HepG2 (cell line): ENCODE measurements at regions not wholly inside any gene's neighbourhood (a gene's known extent, or its start where the extent isn't known, plus 50 kb on each side); places are given as distances from the start of the nearest gene placed in this dataset.

Experiments used
- ATAC-seq: fragments of 200-7000 bp; cut with Tn5 transposase; 3 replicates; pipeline ENCODE4 v1.9.1; 2020; ENCODE audit warnings: mild to moderate bottlenecking, moderate library complexity
- BruUV-seq: library from RNA; stranded (reverse); fragments of 400-500 nt; replicated peaks from 2 replicates; lab custom pipeline; 2021; lab: Mats Ljungman, UMichigan
- CTCF ChIA-PET: fragments of 300-600 bp; formaldehyde crosslinking; extraction: SDS; loops from one replicate; lab custom pipeline; 2021; ENCODE audit warnings: low total read pairs, inconsistent platforms, low intra/inter-chr PET ratio; lab: Yijun Ruan, JAX
- POLR2A ChIA-PET: fragments of 350-600 bp; sonication (Branson Sonifier 250); formaldehyde crosslinking; loops from one replicate; lab custom pipeline; 2020; ENCODE audit warnings: antibody characterized with exemption, inconsistent platforms; lab: Yijun Ruan, JAX
- DNase-seq: peaks from one replicate; pipeline ENCODE4 v3.0.0-alpha.2; 2015; ENCODE audit warnings: low spot score
- FAIRE-seq: peaks from 3 replicates; lab custom pipeline; 2011; peaks lifted over from hg19 to GRCh38; lab: Jason Lieb, UNC
- H2AFZ ChIP-seq: one replicate; pipeline ENCODE4 v1.6.1; 2011; ENCODE audit warnings: low read length, inconsistent platforms
- H3K27ac ChIP-seq: fragments of 300-600 bp; 3 replicates; pipeline ENCODE4 v1.8.0; 2011; ENCODE audit warnings: mixed run types, mild to moderate bottlenecking, mixed read lengths, low read length, inconsistent platforms; ENCODE audit not compliant: insufficient read depth; ENCODE audit errors: extremely low read length
- H3K27me3 ChIP-seq, 2 experiments: fragments of 200-600 bp in 1 of 2; 2 replicates in 1 of 2; 3 replicates in 1 of 2; pipeline versions ENCODE4 v1.6.0 to v1.8.0; 2011; ENCODE audit warnings: low read length in 2 of 2, mild to moderate bottlenecking in 2 of 2, moderate library complexity in 2 of 2, inconsistent platforms in 1 of 2; ENCODE audit not compliant: insufficient read depth in 2 of 2, control insufficient read depth in 1 of 2
- H3K36me3 ChIP-seq, 2 experiments: fragments of 200-600 bp in 1 of 2; replicated peaks in 1 of 2; 2 replicates in 1 of 2; 3 replicates in 1 of 2; pipeline versions ENCODE4 v1.5.1 to v1.8.0; 2011; ENCODE audit warnings: low read length in 2 of 2, inconsistent platforms in 1 of 2; ENCODE audit not compliant: insufficient read depth in 2 of 2, control insufficient read depth in 1 of 2
- H3K4me1 ChIP-seq: 2 replicates; pipeline ENCODE4 v1.5.1; 2012; ENCODE audit warnings: low read length, inconsistent platforms; ENCODE audit not compliant: insufficient read depth
- H3K4me2 ChIP-seq: 2 replicates; pipeline ENCODE4 v1.6.0; 2011; ENCODE audit warnings: low read depth, low read length, inconsistent platforms
- H3K4me3 ChIP-seq, 3 experiments: fragments of 200-600 bp in 1 of 3; sonication (generic), shearing (Covaris generic) in 1 of 3; replicated peaks in 1 of 3; 2 replicates each; pipeline ENCODE4 v1.5.1; 2011 to 2016; ENCODE audit warnings: low read length in 3 of 3, inconsistent platforms in 2 of 3, low read depth in 2 of 3, mild to moderate bottlenecking in 2 of 3, control low read depth in 1 of 3, mixed read lengths in 1 of 3; ENCODE audit not compliant: insufficient read depth in 1 of 3
- H3K79me2 ChIP-seq: one replicate; pipeline ENCODE4 v1.6.1; 2011; ENCODE audit warnings: low read length, inconsistent platforms; ENCODE audit not compliant: insufficient read depth
- H3K9ac ChIP-seq: 2 replicates; pipeline ENCODE4 v1.6.0; 2011; ENCODE audit warnings: mild to moderate bottlenecking, low read depth, low read length, inconsistent platforms; ENCODE audit not compliant: insufficient read depth
- H3K9me3 ChIP-seq: 2 replicates; pipeline ENCODE4 v1.5.1; 2012; ENCODE audit warnings: mild to moderate bottlenecking, low read length
- H4K20me1 ChIP-seq: 2 replicates; pipeline ENCODE4 v1.6.0; 2011; ENCODE audit warnings: inconsistent platforms, mild to moderate bottlenecking, low read length, moderate library complexity; ENCODE audit not compliant: insufficient read depth
- JUN ChIP-seq: sonication (generic); formaldehyde crosslinking; IDR thresholded peaks from 2 replicates; pipeline ENCODE4 v1.4.0; 2020; ENCODE audit warnings: mild to moderate bottlenecking, missing genetic modification reagents
- KLF13 ChIP-seq: sonication (generic); formaldehyde crosslinking; IDR thresholded peaks from 2 replicates; pipeline ENCODE4 v1.4.0; 2020; ENCODE audit warnings: mild to moderate bottlenecking, missing genetic modification reagents
- LCORL ChIP-seq, 2 experiments: fragments of 450-650 bp in 1 of 2; sonication (generic) in 1 of 2; formaldehyde crosslinking in 1 of 2; IDR thresholded peaks; 2 replicates each; pipeline versions ENCODE4 v1.5.0 to v1.6.1; 2017 to 2020; ENCODE audit warnings: antibody characterized with exemption in 1 of 2, missing genetic modification reagents in 1 of 2
- MAFK ChIP-seq, 2 experiments: IDR thresholded peaks in 1 of 2; conservative IDR thresholded peaks in 1 of 2; 2 replicates each; pipeline ENCODE4 v1.6.1; 2011; ENCODE audit warnings: improper control_type of control experiment in 2 of 2, low read length in 2 of 2
- NFIB ChIP-seq: sonication (generic); formaldehyde crosslinking; IDR thresholded peaks from 2 replicates; pipeline ENCODE4 v1.9.0; 2021; ENCODE audit warnings: missing genetic modification reagents, mild to moderate bottlenecking, borderline replicate concordance
- POGK ChIP-seq: sonication (generic); formaldehyde crosslinking; conservative IDR thresholded peaks from 2 replicates; pipeline ENCODE4 v1.8.0; 2022; ENCODE audit warnings: mild to moderate bottlenecking, moderate library complexity, missing genetic modification reagents
- PTBP1 ChIP-seq: fragments of 200-400 bp; formaldehyde crosslinking; IDR thresholded peaks from 2 replicates; pipeline ENCODE4 v1.6.1; 2018; ENCODE audit warnings: low read length, low read depth; ENCODE audit not compliant: poor library complexity, severe bottlenecking
- SPEN ChIP-seq: sonication (generic); formaldehyde crosslinking; IDR thresholded peaks from 2 replicates; pipeline ENCODE4 v1.5.1; 2020; ENCODE audit warnings: low read depth, mild to moderate bottlenecking, missing genetic modification reagents
- TRIM24 ChIP-seq: sonication (generic); formaldehyde crosslinking; IDR thresholded peaks from 2 replicates; pipeline ENCODE4 v1.8.0; 2022; ENCODE audit warnings: mild to moderate bottlenecking, missing genetic modification reagents
- ZNF235 ChIP-seq: sonication (generic); formaldehyde crosslinking; IDR thresholded peaks from 2 replicates; pipeline ENCODE4 v1.8.1; 2023; ENCODE audit warnings: mild to moderate bottlenecking, missing genetic modification reagents, borderline replicate concordance
- ZNF24 ChIP-seq: fragments of 450-650 bp; IDR thresholded peaks from 2 replicates; pipeline ENCODE4 v1.6.1; 2017; ENCODE audit warnings: antibody characterized with exemption, mild to moderate bottlenecking
- ZNF552 ChIP-seq: sonication (generic); formaldehyde crosslinking; IDR thresholded peaks from 2 replicates; pipeline ENCODE4 v1.9.0; 2022; ENCODE audit warnings: missing genetic modification reagents, mild to moderate bottlenecking, borderline replicate concordance
- WGBS: methylation state at CpG from one replicate; pipeline ENCODE4 v1.1.6; 2017; ENCODE audit warnings: low lambda C conversion rate; 5-methylcytosine and 5-hydroxymethylcytosine counted together
- in situ Hi-C: cut with HindIII; loops from 2 replicates; pipeline ENCODE4 v1.10.0; 2017; ENCODE audit warnings: low pct_unique_long_range_greater_than_20kb; ENCODE audit not compliant: extremely low pct_ligation_motif_present
- intact Hi-C: fragments of 100-400 bp; cut with micrococcal nuclease; formaldehyde crosslinking; loops from one replicate; pipeline ENCODE4 v1.10.0; 2022; ENCODE audit not compliant: unreplicated experiment

GRCh38 chr12:98343002-98343567, 172.3 kb upstream of the TMPO start:
- TF ChIP-seq ZNF24 (no peak), SPEN (CRISPR knock-in tag) (no peak), KLF13 (CRISPR knock-in tag) (no peak), POGK (CRISPR knock-in tag) (no peak), TRIM24 (CRISPR knock-in tag) (no peak), PTBP1 (no peak), ZNF552 (CRISPR knock-in tag) (no peak), MAFK (conservative IDR thresholded peaks at IDR 0.05 in 1 of 2, IDR thresholded peaks at IDR 0.05 in 1 of 2; ENCODE audit: low read length in 2 of 2) (no peak), NFIB (CRISPR knock-in tag) (no peak), JUN (CRISPR knock-in tag) (no peak), LCORL (IDR thresholded peaks at IDR 0.05) (no peak), LCORL (CRISPR knock-in tag; IDR thresholded peaks at IDR 0.05) (no peak), ZNF235 (no peak)
- intact Hi-C loops (no loop called here), in situ Hi-C loops (no loop called here)
- H2AFZ ChIP-seq, result no peak overlapping the region
- H3K4me2 ChIP-seq, result no peak overlapping the region
- H3K4me3 ChIP-seq, result no peak overlapping the region
- H3K36me3 ChIP-seq, result no peaks in the 10 kb centered on the region
- H3K9ac ChIP-seq, result no peak overlapping the region
- H3K27me3 ChIP-seq, result no peaks in the 10 kb centered on the region
- FAIRE-seq (no peak), ATAC-seq (no peak), DNase-seq (no peak)
- H3K27ac ChIP-seq, result no peak overlapping the region
- no peaks in the 10 kb centered on the region for H3K9me3 ChIP-seq
- 17% methylated on average over 4 of the region's 4 CpGs for WGBS
- H3K79me2 ChIP-seq, result no peaks in the 10 kb centered on the region
- POLR2A ChIA-PET, result no interaction called here
- no peaks in the 10 kb centered on the region for H3K4me1 ChIP-seq
- CTCF ChIA-PET, result no interaction called here
- BruUV-seq, result no TSS peak
- H4K20me1 ChIP-seq, result no peaks in the 10 kb centered on the region
